ENCODE measurements at regions not wholly inside any gene's neighbourhood (a gene's known extent, or its start where the extent isn't known, plus 50 kb on each side); places are given as distances from the start of the nearest gene placed in this dataset.

- H3K4me1 Mint-ChIP-seq, result peaks cover 0 to 2% (median 0%) of the 10 kb centered on the region in 4 donors
- no peak overlapping the region for H3K27ac Mint-ChIP-seq
- POLR2A ChIA-PET, result no interaction called here
- DNase-seq (no peak), ATAC-seq (no peak)
- H3K4me3 Mint-ChIP-seq, result no peak overlapping the region
- no peaks in the 10 kb centered on the region for H3K36me3 Mint-ChIP-seq
- H3K27me3 Mint-ChIP-seq, result peaks cover 0 to 29% (median 5%) of the 10 kb centered on the region in 5 donors
- peaks cover 0 to 15% (median 0%) of the 10 kb centered on the region in 9 donors for H3K9me3 Mint-ChIP-seq
Measured at GRCh38 chr22:48796310-48797015, 1031.2 kb downstream of the BRD1 start.

- POLR2A ChIA-PET, result no interaction called here
- Mint-ChIP-seq H3K27me3 (peaks cover 0 to 29% (median 5%) of the 10 kb centered on the region in 5 donors), H3K4me1 (peaks cover 0 to 2% (median 0%) of the 10 kb centered on the region in 4 donors), H3K36me3 (no peaks in the 10 kb centered on the region), H3K9me3 (peaks cover 0 to 15% (median 0%) of the 10 kb centered on the region in 9 donors), H3K4me3 (no peak overlapping the region), H3K27ac (no peak overlapping the region)
- ATAC-seq (no peak), DNase-seq (no peak)
Measured at GRCh38 chr22:48795664-48796063, 1032.0 kb downstream of the BRD1 start.

GRCh38 chr22:48794906-48795305 lies 1032.8 kb downstream of the BRD1 start:
- Mint-ChIP-seq H3K4me3 (no peak overlapping the region), H3K36me3 (no peaks in the 10 kb centered on the region), H3K9me3 (peaks cover 0 to 15% (median 0%) of the 10 kb centered on the region in 9 donors), H3K4me1 (peaks cover 0 to 2% (median 0%) of the 10 kb centered on the region in 4 donors), H3K27me3 (peaks cover 0 to 29% (median 5%) of the 10 kb centered on the region in 5 donors), H3K27ac (no peak overlapping the region)
- DNase-seq (no peak), ATAC-seq (no peak)
- POLR2A ChIA-PET, result no interaction called here

- no peak overlapping the region for H3K27ac Mint-ChIP-seq
- POLR2A ChIA-PET, result no interaction called here
- ATAC-seq, result no peak
Measured at GRCh38 chr22:48793949-48794348, 1033.7 kb downstream of the BRD1 start.

GRCh38 chr22:48786679-48786996 lies 1041.0 kb downstream of the BRD1 start:
- H3K27me3 Mint-ChIP-seq, result peaks cover 0 to 29% (median 4%) of the 10 kb centered on the region in 5 donors
- no peak overlapping the region for H3K4me3 Mint-ChIP-seq
- no peaks in the 10 kb centered on the region for H3K4me1 Mint-ChIP-seq
- no peaks in the 10 kb centered on the region for H3K9me3 Mint-ChIP-seq
- H3K27ac Mint-ChIP-seq, result no peak overlapping the region
- ATAC-seq (no peak), DNase-seq (peak in 1 of 10 donors; percentile 30)
- no peaks in the 10 kb centered on the region for H3K36me3 Mint-ChIP-seq
- POLR2A ChIA-PET, result no interaction called here

More at GRCh38 chr22:48793949-48794348, 1033.7 kb downstream of the BRD1 start:
- peaks cover 0 to 2% (median 0%) of the 10 kb centered on the region in 4 donors for H3K4me1 Mint-ChIP-seq
- no peak for DNase-seq
- H3K36me3 Mint-ChIP-seq, result no peaks in the 10 kb centered on the region
- H3K27me3 Mint-ChIP-seq, result peaks cover 0 to 29% (median 5%) of the 10 kb centered on the region in 5 donors
- no peak overlapping the region for H3K4me3 Mint-ChIP-seq
- H3K9me3 Mint-ChIP-seq, result peaks cover 0 to 15% (median 0%) of the 10 kb centered on the region in 9 donors

GRCh38 chr22:48785792-48786678 lies 1041.6 kb downstream of the BRD1 start:
- peak in 1 of 10 donors; percentile 55 for DNase-seq
- H3K4me1 Mint-ChIP-seq, result no peaks in the 10 kb centered on the region
- H3K27ac Mint-ChIP-seq, result no peak overlapping the region
- ATAC-seq, result no peak
- POLR2A ChIA-PET, result no interaction called here
- no peaks in the 10 kb centered on the region for H3K36me3 Mint-ChIP-seq
- peaks cover 0 to 34% (median 4%) of the 10 kb centered on the region in 5 donors for H3K27me3 Mint-ChIP-seq
- no peak overlapping the region for H3K4me3 Mint-ChIP-seq
- no peaks in the 10 kb centered on the region for H3K9me3 Mint-ChIP-seq

- ATAC-seq (no peak), DNase-seq (peak in 1 of 10 donors; percentile 31)
- Mint-ChIP-seq H3K36me3 (no peaks in the 10 kb centered on the region), H3K4me3 (no peak overlapping the region), H3K9me3 (no peaks in the 10 kb centered on the region), H3K27me3 (peaks cover 0 to 37% (median 4%) of the 10 kb centered on the region in 5 donors), H3K27ac (no peak overlapping the region), H3K4me1 (no peaks in the 10 kb centered on the region)
- POLR2A ChIA-PET, result no interaction called here
Measured at GRCh38 chr22:48784701-48785503, 1042.8 kb downstream of the BRD1 start.

- DNase-seq (no peak), ATAC-seq (no peak)
- H3K4me1 Mint-ChIP-seq, result no peaks in the 10 kb centered on the region
- no peak overlapping the region for H3K27ac Mint-ChIP-seq
- H3K4me3 Mint-ChIP-seq, result no peak overlapping the region
- POLR2A ChIA-PET, result no interaction called here
- no peaks in the 10 kb centered on the region for H3K9me3 Mint-ChIP-seq
- no peaks in the 10 kb centered on the region for H3K36me3 Mint-ChIP-seq
- H3K27me3 Mint-ChIP-seq, result peaks cover 0 to 37% (median 4%) of the 10 kb centered on the region in 5 donors
Measured at GRCh38 chr22:48783821-48784266, 1043.8 kb downstream of the BRD1 start.

- H3K36me3 Mint-ChIP-seq, result peaks cover 0 to 3% (median 0%) of the 10 kb centered on the region in 3 donors
- DNase-seq (peak in 1 of 10 donors; percentile 22), ATAC-seq (no peak)
- no peak overlapping the region for H3K27ac Mint-ChIP-seq
- peaks cover 0 to 46% (median 9%) of the 10 kb centered on the region in 5 donors for H3K27me3 Mint-ChIP-seq
- no peak overlapping the region for H3K4me3 Mint-ChIP-seq
- H3K9me3 Mint-ChIP-seq, result peaks cover 0 to 4% (median 0%) of the 10 kb centered on the region in 9 donors
- POLR2A ChIA-PET, result no interaction called here
- no peaks in the 10 kb centered on the region for H3K4me1 Mint-ChIP-seq
Measured at GRCh38 chr22:48782811-48783511, 1044.7 kb downstream of the BRD1 start.

GRCh38 chr22:48782326-48782725 lies 1045.3 kb downstream of the BRD1 start:
- H3K36me3 Mint-ChIP-seq, result peaks cover 0 to 6% (median under 1%) of the 10 kb centered on the region in 3 donors
- DNase-seq (no peak), ATAC-seq (no peak)
- H3K4me1 Mint-ChIP-seq, result no peaks in the 10 kb centered on the region
- H3K27me3 Mint-ChIP-seq, result peaks cover 0 to 52% (median 9%) of the 10 kb centered on the region in 5 donors
- H3K27ac Mint-ChIP-seq, result no peak overlapping the region
- H3K4me3 Mint-ChIP-seq, result no peak overlapping the region
- H3K9me3 Mint-ChIP-seq, result peaks cover 0 to 8% (median 3%) of the 10 kb centered on the region in 9 donors
- POLR2A ChIA-PET, result no interaction called here

GRCh38 chr22:48781868-48782267 lies 1045.8 kb downstream of the BRD1 start:
- H3K27me3 Mint-ChIP-seq, result peaks cover 0 to 57% (median 9%) of the 10 kb centered on the region in 5 donors
- H3K27ac Mint-ChIP-seq, result no peak overlapping the region
- no peak overlapping the region for H3K4me3 Mint-ChIP-seq
- POLR2A ChIA-PET, result no interaction called here
- peaks cover 0 to 6% (median 2%) of the 10 kb centered on the region in 3 donors for H3K36me3 Mint-ChIP-seq
- no peaks in the 10 kb centered on the region for H3K4me1 Mint-ChIP-seq
- ATAC-seq (no peak), DNase-seq (no peak)
- H3K9me3 Mint-ChIP-seq, result peaks cover 0 to 13% (median 3%) of the 10 kb centered on the region in 9 donors

GRCh38 chr22:48781391-48781790 lies 1046.3 kb downstream of the BRD1 start:
- no peaks in the 10 kb centered on the region for H3K4me1 Mint-ChIP-seq
- no peak overlapping the region for H3K4me3 Mint-ChIP-seq
- ATAC-seq (no peak), DNase-seq (peak in 1 of 10 donors; percentile 56)
- POLR2A ChIA-PET, result no interaction called here
- H3K36me3 Mint-ChIP-seq, result peaks cover 0 to 8% (median 2%) of the 10 kb centered on the region in 3 donors
- H3K9me3 Mint-ChIP-seq, result peaks cover 0 to 18% (median 5%) of the 10 kb centered on the region in 9 donors
- H3K27me3 Mint-ChIP-seq, result peaks cover 2 to 61% (median 10%) of the 10 kb centered on the region in 5 donors
- H3K27ac Mint-ChIP-seq, result no peak overlapping the region

Data from naive thymus-derived CD8-positive, alpha-beta T cell (primary cell).